DND-41 (cell line): ENCODE measurements at regions not wholly inside any gene's neighbourhood (a gene's known extent, or its start where the extent isn't known, plus 50 kb on each side); places are given as distances from the start of the nearest gene placed in this dataset.

Source experiments
- CTCF ChIP-seq: IDR thresholded peaks from 2 replicates; pipeline ENCODE4 v1.5.1; 2012; ENCODE audit warnings: borderline replicate concordance, low read length, moderate library complexity, mild to moderate bottlenecking; ENCODE audit not compliant: poor library complexity, severe bottlenecking; ENCODE audit errors: extremely low read depth
- EZH2 ChIP-seq: IDR thresholded peaks from 3 replicates; pipeline ENCODE4 v1.6.1; 2012; ENCODE audit warnings: borderline replicate concordance, low read depth, mild to moderate bottlenecking, moderate library complexity, low read length, inconsistent platforms; ENCODE audit not compliant: severe bottlenecking

- TF ChIP-seq CTCF = no peak
- TF ChIP-seq EZH2 = no peak
These were observed 282.3 kb upstream of the TBC1D5 start for GRCh38 chr3:18024715-18025114.
